LNCAP (cell line): ENCODE measurements at regions not wholly inside any gene's neighbourhood (a gene's known extent, or its start where the extent isn't known, plus 50 kb on each side); places are given as distances from the start of the nearest gene placed in this dataset.

Source experiments
- TF ChIP-seq, protein P1 (sequence below): fragments of 450-650 bp; IDR thresholded peaks from 2 replicates; pipeline ENCODE4 v1.5.1; 2017; ENCODE audit warnings: mild to moderate bottlenecking

DNA sequence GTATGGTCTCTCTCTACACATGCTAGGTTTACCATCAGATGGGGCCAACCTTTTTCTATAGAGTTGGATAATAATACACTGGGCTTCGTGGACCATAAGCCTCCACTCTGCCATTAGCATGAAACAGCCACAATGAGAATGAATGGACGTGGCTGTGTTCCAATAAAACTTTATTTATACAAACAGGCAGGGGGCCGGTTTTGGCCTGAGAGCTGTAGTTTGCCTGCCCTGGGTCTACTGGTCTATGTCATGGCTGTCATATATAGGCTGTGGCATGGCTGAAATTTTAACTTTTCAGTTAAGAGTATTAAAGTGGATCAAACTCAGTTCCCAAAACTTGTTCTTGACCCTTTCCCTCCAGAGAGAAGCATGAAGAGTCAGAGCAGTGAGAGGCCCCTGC is 120.3 kb upstream of the MYL2 start:
- TF ChIP-seq, protein P1, sequence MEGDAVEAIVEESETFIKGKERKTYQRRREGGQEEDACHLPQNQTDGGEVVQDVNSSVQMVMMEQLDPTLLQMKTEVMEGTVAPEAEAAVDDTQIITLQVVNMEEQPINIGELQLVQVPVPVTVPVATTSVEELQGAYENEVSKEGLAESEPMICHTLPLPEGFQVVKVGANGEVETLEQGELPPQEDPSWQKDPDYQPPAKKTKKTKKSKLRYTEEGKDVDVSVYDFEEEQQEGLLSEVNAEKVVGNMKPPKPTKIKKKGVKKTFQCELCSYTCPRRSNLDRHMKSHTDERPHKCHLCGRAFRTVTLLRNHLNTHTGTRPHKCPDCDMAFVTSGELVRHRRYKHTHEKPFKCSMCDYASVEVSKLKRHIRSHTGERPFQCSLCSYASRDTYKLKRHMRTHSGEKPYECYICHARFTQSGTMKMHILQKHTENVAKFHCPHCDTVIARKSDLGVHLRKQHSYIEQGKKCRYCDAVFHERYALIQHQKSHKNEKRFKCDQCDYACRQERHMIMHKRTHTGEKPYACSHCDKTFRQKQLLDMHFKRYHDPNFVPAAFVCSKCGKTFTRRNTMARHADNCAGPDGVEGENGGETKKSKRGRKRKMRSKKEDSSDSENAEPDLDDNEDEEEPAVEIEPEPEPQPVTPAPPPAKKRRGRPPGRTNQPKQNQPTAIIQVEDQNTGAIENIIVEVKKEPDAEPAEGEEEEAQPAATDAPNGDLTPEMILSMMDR, result no peak

DNA sequence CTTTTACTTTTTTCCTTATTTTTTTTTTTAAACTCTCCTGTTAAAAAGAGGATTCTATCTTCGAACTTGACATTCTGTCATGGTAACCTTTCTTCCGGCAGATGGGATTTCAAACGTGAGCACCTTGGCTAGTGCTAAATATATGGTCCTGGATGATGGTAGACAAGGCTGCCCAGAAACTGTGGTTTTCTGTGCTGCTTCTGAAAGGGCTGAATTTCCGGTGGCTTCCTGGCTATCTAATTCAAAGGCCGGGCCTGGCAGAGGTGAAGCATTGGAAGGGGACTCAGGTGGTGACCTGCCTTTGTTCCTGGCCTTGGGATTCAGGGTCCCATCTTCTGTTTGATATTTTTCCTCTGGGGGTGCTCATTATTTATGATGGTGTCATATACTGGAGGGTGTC is 118.6 kb upstream of the MYL2 start:
- TF ChIP-seq, protein P1, result no peak

DNA sequence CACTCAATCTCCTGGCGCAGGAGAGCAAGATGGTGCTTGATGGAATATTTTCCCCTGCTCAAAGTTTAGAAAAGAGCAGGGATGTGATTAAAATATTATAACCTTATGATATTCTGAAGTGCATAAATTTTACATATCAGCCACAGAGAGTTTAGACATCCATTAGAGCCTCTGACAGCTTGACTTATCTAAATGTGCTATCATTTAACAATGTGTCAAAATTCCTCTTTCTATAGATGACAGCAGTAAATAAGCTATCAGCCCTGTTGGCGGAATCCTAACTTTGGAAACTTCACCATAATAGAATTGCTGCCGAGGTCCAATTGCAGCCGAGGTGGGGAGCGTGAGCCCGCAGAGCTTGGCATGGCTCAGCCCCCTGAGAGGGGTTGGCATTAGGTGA is 117.7 kb upstream of the MYL2 start:
- TF ChIP-seq, protein P1, result no peak

DNA sequence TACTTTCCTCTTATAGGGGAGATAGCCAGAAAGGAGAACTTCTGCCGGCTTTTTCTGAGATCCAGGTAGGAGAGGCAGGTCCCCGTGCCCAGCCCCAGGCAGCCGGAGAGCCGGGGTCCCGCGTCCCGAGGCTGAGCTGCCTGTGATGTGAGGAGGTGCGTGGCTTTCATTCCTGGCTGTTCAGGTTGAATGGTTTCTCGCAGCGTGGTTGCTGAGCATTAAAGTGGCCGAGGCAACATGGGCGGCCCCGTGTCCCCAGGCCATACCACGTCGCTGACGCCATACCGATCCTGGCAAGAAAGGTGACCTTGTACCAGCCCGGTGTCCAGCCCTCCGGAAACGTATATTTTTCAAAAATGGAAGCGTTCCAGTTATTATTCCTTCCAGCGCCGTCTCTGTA is 116.7 kb upstream of the MYL2 start:
- TF ChIP-seq, protein P1, result no peak

DNA sequence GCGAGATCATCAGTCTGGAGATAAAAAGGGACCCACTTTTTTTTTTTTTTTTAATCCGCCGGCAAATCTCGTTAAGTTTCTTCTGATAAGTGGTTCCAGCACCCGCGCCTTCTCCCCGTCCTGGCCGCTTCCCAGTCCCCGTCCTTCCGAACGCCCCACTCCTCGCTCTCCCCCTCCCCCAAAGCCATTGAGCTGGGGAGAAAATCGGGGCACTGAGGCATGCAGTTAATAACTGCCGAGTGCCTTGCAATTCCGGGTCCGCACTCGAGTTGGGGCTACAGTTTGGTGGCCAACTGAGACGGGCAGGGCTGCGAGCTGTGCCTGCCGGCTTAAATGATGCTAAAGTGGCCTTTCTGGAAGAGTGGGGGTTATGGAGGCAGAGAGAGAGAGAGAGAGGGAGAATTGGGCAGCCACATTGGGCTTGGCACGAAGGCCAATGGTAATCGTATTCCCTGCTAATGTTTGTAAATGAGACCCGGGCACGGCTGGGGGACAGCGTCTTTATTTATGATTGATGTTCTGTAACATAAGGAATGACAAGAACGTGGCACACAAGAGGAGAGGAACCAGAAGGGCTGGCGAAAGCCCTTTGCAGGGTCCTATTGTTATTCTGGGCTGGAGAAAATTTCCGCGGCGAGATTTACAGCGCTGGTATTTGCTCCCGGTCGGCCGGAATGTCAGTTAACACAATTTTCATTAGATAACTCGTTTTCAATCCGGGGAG is 115.4 kb upstream of the MYL2 start:
- TF ChIP-seq, protein P1, result no peak

DNA sequence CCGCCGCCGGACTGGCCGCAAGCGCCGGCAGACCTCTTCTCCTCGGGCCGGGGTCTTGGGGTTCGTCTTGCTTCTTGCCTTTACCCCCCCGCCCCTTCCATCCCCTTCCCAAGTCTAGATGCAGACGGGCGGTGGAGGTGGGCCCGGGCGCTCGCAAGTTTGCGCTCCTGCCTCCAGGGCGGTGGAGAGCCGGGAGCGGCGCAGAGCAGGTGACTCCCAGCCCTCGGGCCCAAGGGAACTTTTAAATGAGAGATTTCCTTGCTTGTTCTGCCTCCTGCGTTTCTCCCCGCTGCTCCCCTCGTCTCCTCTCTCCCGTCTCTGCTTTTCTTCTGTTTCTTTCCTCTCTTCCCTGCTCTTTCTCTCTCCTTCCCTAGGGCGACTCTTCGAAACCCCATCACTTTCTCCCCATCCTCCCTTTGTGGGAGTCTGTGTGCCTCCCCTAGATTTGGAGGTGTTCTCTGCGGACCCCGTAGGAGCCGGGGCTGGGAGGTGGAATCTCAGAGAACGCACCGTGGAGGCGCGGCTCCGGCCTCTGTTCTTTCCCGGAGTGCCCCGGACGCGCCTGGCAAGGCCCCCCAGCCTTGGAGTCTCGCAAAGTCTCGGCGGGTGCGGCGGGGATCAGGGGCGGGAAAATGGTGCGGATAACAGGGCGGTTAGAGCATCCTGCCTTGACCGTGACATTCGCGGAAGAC is 114.7 kb upstream of the MYL2 start:
- TF ChIP-seq, protein P1, result no peak

DNA sequence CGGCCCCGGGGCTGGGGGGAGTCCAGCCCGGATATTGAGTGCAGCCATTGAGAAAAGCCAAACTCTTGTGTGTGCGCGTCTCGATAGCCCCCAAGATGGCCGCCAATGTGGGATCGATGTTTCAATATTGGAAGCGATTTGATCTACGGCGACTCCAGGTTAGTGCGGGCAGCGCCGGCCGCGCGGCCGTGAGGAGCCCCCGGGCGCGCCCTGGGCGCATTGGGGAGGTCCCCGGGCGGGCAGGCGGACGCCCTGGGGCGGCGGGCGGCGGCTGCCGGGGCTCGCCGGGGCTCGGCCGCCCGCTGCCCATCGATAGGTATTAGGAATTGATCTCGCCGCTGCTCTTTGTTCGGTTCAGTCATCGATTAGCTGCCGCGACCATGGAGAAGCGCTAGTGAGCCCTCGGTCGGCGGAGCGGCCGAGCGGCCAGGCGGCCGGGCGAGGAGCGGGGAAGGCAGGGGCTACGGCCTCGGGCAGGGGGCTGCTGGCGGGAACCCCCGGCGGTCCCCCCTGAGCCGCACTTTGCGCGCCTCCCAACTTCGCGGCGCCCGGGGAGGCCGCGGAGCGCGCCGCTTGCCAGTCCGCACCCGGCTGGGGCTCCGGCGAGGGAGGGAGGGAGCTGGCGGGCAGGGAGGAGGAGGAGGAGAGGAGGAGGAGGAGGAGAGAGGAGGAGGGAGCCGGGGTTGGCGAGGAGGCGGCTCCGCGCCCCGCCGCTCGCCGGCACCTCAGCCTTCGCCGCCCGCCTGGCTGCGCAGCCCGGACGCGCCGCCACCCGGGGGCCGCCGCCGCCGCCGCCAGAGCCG is 113.9 kb upstream of the MYL2 start, which contains the start of gene CUX2:
Gene CUX2, plus strand, starts transcription at position 83 of the 803 bp plus-strand sequence.
- TF ChIP-seq, protein P1, result no peak
